Calu3 (cell line): ENCODE measurements at regions not wholly inside any gene's neighbourhood (a gene's known extent, or its start where the extent isn't known, plus 50 kb on each side); places are given as distances from the start of the nearest gene placed in this dataset.

Experiments
- BruUV-seq: library from RNA; stranded (reverse); fragments of 400-500 nt; replicated peaks from 2 replicates; lab custom pipeline; 2021; lab: Mats Ljungman, UMichigan
- CTCF ChIA-PET: fragments of 300-600 bp; sonication (Branson Sonifier 250); formaldehyde crosslinking; loops from one replicate; lab custom pipeline; 2022; ENCODE audit warnings: antibody characterized with exemption; lab: Charles Lee
- DNase-seq: peaks from one replicate; pipeline ENCODE4 v3.0.0; 2022
- H3K27ac Mint-ChIP-seq: one replicate; pipeline ENCODE4 v1.8.0; 2022; ENCODE audit warnings: mixed read lengths; ENCODE audit not compliant: unreplicated experiment
- H3K27me3 Mint-ChIP-seq: one replicate; pipeline ENCODE4 v1.8.0; 2022; ENCODE audit warnings: mixed read lengths; ENCODE audit not compliant: unreplicated experiment
- H3K36me3 Mint-ChIP-seq: one replicate; pipeline ENCODE4 v1.8.0; 2022; ENCODE audit warnings: mild to moderate bottlenecking, moderate library complexity, mixed read lengths; ENCODE audit not compliant: insufficient read depth, unreplicated experiment
- H3K4me1 Mint-ChIP-seq: one replicate; pipeline ENCODE4 v1.8.0; 2022; ENCODE audit warnings: mild to moderate bottlenecking, low read depth, mixed read lengths; ENCODE audit not compliant: unreplicated experiment
- H3K4me3 Mint-ChIP-seq: one replicate; pipeline ENCODE4 v1.8.0; 2022; ENCODE audit warnings: mild to moderate bottlenecking, low read depth, moderate library complexity, mixed read lengths; ENCODE audit not compliant: unreplicated experiment
- H3K9me3 Mint-ChIP-seq: one replicate; pipeline ENCODE4 v1.8.0; 2022; ENCODE audit warnings: low read depth, mixed read lengths; ENCODE audit not compliant: unreplicated experiment
- intact Hi-C: fragments of 100-400 bp; cut with micrococcal nuclease; formaldehyde crosslinking; loops from one replicate; pipeline ENCODE4 v1.10.0; 2022; ENCODE audit not compliant: unreplicated experiment
- TF ChIP-seq, protein P1 (sequence below): fragments of 200-600 bp; IDR thresholded peaks from one replicate; pipeline ENCODE4 v1.8.0; 2022; ENCODE audit warnings: antibody characterized with exemption; ENCODE audit not compliant: unreplicated experiment

DNA sequence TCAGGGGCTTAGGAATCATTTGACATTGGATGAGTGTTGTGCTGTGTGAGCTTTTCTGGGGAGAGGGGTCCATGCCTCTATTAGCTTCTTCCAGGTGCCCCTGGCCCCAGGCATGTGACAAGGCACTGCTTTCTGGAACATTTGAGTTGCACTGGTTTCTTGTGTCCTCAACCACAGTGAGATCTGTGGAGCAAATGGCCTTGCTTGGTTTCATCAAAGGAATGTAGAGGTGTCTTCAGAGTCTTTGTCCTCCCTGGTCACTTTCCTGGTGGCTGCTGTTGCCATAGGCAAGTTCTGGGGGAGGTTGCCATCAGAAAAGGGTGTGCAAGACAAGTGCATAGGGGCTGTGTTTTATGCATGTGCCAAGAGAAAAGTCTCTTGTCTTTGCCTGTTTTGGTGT lies 157.5 kb downstream of the MACROH2A1 start:
- Mint-ChIP-seq H3K4me1 (peaks cover 12% of the 10 kb centered on the region), H3K4me3 (no peak overlapping the region), H3K9me3 (no peaks in the 10 kb centered on the region), H3K27ac (no peak overlapping the region), H3K27me3 (peaks cover 32% of the 10 kb centered on the region), H3K36me3 (peaks cover 4% of the 10 kb centered on the region)
- DNase-seq, result no peak
- no TSS peak for BruUV-seq
- TF ChIP-seq, protein P1, sequence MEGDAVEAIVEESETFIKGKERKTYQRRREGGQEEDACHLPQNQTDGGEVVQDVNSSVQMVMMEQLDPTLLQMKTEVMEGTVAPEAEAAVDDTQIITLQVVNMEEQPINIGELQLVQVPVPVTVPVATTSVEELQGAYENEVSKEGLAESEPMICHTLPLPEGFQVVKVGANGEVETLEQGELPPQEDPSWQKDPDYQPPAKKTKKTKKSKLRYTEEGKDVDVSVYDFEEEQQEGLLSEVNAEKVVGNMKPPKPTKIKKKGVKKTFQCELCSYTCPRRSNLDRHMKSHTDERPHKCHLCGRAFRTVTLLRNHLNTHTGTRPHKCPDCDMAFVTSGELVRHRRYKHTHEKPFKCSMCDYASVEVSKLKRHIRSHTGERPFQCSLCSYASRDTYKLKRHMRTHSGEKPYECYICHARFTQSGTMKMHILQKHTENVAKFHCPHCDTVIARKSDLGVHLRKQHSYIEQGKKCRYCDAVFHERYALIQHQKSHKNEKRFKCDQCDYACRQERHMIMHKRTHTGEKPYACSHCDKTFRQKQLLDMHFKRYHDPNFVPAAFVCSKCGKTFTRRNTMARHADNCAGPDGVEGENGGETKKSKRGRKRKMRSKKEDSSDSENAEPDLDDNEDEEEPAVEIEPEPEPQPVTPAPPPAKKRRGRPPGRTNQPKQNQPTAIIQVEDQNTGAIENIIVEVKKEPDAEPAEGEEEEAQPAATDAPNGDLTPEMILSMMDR, result no peak
- CTCF ChIA-PET, result no interaction called here
- intact Hi-C loops, result no loop called here

DNA sequence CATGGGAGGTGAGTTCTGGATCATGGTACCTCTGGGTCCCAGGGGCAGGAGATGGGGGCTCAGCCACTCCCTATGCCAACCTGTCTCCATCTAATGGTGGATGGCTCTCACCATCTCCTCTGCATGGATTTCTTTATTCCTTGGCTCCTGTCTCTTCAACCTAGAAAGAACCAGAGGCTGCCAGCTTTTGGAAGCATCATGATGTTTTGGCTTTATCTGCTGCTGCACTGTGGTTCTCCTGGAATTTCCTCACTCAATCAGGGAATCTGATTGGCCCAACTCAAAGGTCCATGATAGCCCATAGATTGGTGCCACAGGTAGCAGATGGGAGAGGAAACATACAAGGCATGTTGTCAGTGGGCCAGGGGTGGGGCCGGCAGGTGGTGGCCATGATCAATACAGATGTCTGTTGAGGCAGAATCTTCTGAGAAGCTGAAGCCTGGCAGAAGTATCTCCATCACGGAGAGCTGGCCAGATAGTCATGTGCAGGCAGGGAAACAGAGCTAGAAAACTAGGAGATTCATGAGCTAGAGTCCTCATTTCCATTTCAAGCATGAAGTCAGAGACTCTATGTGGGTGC lies 158.2 kb downstream of the MACROH2A1 start:
- TF ChIP-seq, protein P1, result no peak

DNA sequence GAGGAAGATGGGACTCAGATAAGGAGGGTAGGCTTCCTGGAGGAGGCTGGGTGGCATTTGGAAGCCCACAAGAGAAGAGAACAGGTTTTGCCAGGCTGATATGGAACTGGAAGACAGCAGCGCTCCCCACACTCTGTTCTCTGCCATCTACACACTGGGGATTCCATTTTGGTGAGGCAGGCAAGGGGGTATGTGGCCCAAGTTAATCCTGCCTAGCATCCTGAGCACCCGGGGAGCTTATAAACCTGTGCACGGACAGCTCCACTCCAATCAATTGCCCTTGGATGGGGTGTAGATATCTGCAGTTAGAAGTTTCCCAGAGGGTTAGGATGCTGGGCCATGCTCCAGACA lies 158.8 kb downstream of the MACROH2A1 start:
- H3K4me3 Mint-ChIP-seq, result no peak overlapping the region
- H3K27me3 Mint-ChIP-seq, result peaks cover 45% of the 10 kb centered on the region
- BruUV-seq, result no TSS peak
- no peaks in the 10 kb centered on the region for H3K9me3 Mint-ChIP-seq
- no peaks in the 10 kb centered on the region for H3K4me1 Mint-ChIP-seq
- CTCF ChIA-PET, result interaction anchor here (0.6 kb wide), 1 partner anchor 1762 kb away, joined by 3 read pairs; no protein-coding TSS in a partner anchor
- intact Hi-C loops, result no loop called here
- no peak overlapping the region for H3K27ac Mint-ChIP-seq
- H3K36me3 Mint-ChIP-seq, result peaks cover 4% of the 10 kb centered on the region
- DNase-seq, result no peak
- TF ChIP-seq, protein P1, result no peak

More for the DNA sequence above, 158.2 kb downstream of the MACROH2A1 start:
- CTCF ChIA-PET, result no interaction called here
- no peaks in the 10 kb centered on the region for H3K9me3 Mint-ChIP-seq
- H3K27ac Mint-ChIP-seq, result no peak overlapping the region
- no peak for DNase-seq
- no peak overlapping the region for H3K4me3 Mint-ChIP-seq
- peaks cover 4% of the 10 kb centered on the region for H3K36me3 Mint-ChIP-seq
- peaks cover 5% of the 10 kb centered on the region for H3K4me1 Mint-ChIP-seq
- no TSS peak for BruUV-seq
- intact Hi-C loops, result no loop called here
- H3K27me3 Mint-ChIP-seq, result peaks cover 39% of the 10 kb centered on the region

DNA sequence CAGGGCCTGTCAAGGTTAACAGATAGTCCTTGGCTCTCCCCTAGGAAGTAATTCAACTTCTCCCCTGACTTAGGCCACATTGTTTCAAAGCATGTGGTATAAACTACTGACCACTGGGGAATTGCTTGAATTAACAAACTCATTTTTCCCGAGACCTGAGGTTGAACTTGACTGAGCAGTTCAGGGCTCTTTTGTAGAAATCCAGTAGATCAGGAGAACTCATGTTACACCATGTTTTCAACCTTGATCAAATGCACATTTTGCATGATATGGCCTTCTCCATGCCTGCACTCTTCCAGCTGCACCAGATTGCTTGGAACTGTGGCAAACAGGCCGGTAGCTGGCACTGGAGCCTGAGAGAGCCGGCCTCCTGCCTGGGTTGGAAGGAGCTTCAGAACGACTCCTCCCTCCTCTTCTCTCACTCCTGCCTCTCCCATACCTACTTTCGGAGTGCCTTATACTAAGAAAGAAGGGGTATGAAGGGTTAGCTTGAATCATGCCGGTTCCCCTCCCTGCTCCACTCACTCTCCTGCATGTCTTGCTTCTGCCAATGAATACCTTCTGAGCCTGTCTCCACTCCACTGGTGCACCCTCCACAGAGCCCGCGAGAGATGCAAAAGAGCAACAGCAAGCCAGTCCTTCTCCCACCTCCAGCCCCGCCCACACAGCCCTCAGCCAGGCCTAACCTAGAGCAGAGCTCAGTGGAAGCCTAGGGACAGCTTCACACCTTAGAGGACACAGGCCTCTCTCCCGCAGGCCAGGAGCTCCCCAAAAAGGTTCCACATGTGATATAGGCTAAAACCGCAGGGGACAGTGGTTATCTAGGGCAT lies 159.4 kb downstream of the MACROH2A1 start:
- no peak overlapping the region for H3K27ac Mint-ChIP-seq
- H3K4me1 Mint-ChIP-seq, result no peaks in the 10 kb centered on the region
- peaks cover 51% of the 10 kb centered on the region for H3K27me3 Mint-ChIP-seq
- peaks cover 4% of the 10 kb centered on the region for H3K36me3 Mint-ChIP-seq
- no peaks in the 10 kb centered on the region for H3K9me3 Mint-ChIP-seq
- BruUV-seq, result no TSS peak
- TF ChIP-seq, protein P1, result no peak
- H3K4me3 Mint-ChIP-seq, result no peak overlapping the region
- DNase-seq, result no peak
- intact Hi-C loops, result no loop called here
- CTCF ChIA-PET, result interaction anchor here (0.6 kb wide), 1 partner anchor 1763 kb away, joined by 3 read pairs; no protein-coding TSS in a partner anchor
